Sigmoid colon (tissue), 4 donors: ENCODE measurements at regions not wholly inside any gene's neighbourhood (a gene's known extent, or its start where the extent isn't known, plus 50 kb on each side); places are given as distances from the start of the nearest gene placed in this dataset.

Experiments
- CTCF ChIP-seq, 4 experiments: fragments of 450-650 bp in 3 of 4; fragments of 200-600 bp in 1 of 4; IDR thresholded peaks; one replicate each; pipeline ENCODE4 v1.5.1; 2016 to 2019; ENCODE audit warnings: antibody characterized with exemption in 4 of 4, mild to moderate bottlenecking in 3 of 4, moderate library complexity in 2 of 4
- POLR2AphosphoS5 ChIP-seq, 4 donors: sonication (generic); formaldehyde crosslinking; IDR thresholded peaks; one replicate each; pipeline ENCODE4 v1.6.1; 2017; ENCODE audit warnings: antibody characterized with exemption in 4 of 4

DNA sequence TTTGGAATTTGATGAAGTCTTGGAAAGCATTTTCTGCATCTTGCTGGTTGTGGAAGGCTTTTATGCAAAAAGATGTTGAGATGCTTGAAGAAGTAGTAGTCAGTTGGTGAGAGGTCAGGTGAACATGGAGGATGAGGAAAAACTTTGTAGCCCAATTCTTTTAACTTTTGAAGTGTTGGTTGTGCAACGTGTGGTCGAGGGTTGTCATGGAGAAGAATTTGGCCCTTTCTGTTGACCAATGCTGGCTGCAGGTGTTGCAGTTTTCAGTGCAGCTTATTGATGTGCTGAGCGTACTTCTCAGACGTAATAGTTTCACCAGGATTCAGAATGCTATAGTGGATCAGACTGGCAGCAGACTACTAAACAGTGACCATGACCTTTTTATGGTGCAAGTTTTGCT is 508.4 kb upstream of the MAP2 start:
- no peak for TF ChIP-seq CTCF (IDR thresholded peaks at IDR 0.05)
- TF ChIP-seq POLR2AphosphoS5 (IDR thresholded peaks at IDR 0.05) = no peak
